ENCODE measurements at regions not wholly inside any gene's neighbourhood (a gene's known extent, or its start where the extent isn't known, plus 50 kb on each side); places are given as distances from the start of the nearest gene placed in this dataset.
"Not testable (repeated sequence)": the region's sequence is repeated elsewhere in the genome, so short reads cannot be mapped to it uniquely, and the experiment has no call there.

DNA sequence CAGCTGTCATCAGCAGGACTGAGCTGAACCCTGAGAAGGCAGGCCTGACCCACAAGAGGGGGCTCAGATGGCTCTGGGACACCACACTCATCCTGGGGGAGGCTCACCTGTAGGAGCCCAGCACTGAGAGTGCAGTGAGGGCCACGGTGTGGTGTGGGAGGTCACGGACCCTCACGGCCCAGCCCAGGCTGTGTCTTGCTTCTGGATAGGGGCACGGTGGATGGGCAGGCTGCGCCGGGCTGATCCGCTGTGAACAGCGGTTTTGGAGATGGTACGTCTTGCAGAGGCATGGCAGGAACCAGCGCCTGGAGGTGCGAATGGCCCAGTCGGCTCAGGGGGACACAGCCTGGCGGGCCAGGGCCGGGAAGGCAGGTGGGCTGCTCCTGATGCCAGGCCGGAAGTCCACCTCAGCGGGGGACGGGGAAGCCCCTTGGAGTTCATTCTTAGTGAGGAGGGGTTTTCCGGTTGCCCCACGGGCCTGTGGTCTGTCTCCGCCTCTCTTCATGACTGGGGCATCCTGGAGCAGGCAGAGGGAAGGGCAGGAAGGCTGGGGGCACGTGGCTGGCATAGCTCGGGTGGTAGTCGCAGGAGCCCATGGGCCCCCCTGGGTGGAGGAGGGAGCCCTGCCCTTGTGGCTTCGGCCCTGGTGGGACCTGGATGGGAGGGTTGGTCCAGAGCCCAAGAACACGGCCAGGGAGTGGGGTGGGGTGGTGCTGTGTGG is 112.5 kb downstream of the UNCX start:
- Histone ChIP-seq H3K4me3 (ENCODE audit: low read length) (no peak overlapping the region), H2AFZ (ENCODE audit: low read depth, low read length) (no peak overlapping the region), H3K4me1 (ENCODE audit: insufficient read depth, low read length) (no peaks in the 10 kb centered on the region), H3K36me3 (ENCODE audit: insufficient read depth, low read length) (no peaks in the 10 kb centered on the region), H3K27me3 (ENCODE audit: insufficient read depth, low read length) (peaks cover 34% of the 10 kb centered on the region), H3K9me3 (ENCODE audit: low read length) (no peaks in the 10 kb centered on the region)

DNA sequence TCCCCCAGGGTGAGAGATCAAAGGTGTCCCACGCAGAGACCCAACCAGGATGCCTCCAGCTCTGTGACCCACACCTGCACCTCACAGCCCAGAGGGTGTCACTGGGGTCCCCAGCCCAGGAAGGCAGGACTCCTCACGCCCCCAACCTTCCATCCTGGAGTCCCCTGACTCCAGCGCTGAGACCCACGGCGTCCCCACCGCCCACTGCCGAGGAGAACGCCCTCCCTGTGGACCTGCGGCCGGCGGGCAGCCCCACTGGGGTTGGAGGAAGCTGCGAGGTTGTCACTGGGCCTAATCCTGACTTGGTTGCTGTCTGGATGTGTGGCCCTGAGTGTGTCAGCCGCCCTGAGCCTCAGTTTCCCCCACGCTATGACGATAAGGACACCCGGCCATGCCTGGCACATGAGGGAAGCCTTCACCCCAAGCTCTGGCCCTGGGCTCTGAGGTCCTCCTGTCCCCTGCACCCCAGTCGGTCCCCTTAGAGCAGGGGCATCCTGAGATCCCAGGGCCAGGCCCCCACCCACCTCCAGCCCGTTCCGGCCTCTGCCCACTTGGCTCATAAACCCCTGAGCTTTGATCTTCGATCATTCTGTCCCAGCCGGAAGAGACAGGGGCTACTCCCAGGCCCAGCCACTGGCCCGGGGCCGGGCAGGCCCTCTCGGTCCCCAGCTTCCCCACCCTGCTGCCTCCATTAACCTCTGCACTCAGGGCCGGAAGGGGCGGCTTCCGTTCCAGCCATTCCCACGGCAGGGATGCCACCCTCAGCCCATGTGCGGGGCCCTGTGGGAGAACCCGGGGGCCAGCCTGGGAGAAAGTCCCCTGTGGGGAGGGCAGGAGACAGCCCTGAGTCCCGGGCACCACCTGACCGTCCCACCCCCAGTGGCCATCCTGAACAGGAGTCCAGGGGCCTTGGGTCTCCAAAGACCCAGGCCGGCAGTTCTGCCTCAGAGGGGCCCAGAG is 113.2 kb downstream of the MICALL2 start:
- Histone ChIP-seq H3K4me1 (ENCODE audit: insufficient read depth, low read length) (no peaks in the 10 kb centered on the region), H3K9me3 (ENCODE audit: low read length) (no peaks in the 10 kb centered on the region)

DNA sequence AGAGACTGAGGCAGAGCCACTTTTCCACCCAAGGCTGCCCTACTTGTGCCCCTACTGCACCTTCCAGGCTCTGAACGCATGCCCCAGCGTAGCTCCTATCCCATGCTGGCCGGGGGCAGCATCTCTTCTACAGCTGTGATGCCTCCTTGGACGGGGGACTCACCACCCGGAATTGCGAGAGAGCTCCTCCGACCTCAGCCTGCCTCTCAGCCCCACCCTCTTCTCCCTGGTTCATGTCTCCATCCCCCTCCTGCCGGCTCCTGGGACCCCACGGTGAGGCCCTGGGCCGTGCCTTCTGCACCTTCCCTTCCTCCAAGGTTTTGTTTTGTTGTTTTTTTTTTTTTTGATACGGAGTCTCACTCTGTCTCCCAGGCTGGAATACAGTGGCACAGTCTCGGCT is 112.4 kb downstream of the MICALL2 start:
- Histone ChIP-seq H3K9me3 (ENCODE audit: low read length) (no peaks in the 10 kb centered on the region), H3K36me3 (ENCODE audit: insufficient read depth, low read length) (no peaks in the 10 kb centered on the region), H3K27me3 (ENCODE audit: insufficient read depth, low read length) (peaks cover 35% of the 10 kb centered on the region), H3K4me3 (ENCODE audit: low read length) (no peak overlapping the region), H3K4me1 (ENCODE audit: insufficient read depth, low read length) (no peaks in the 10 kb centered on the region), H2AFZ (ENCODE audit: low read depth, low read length) (no peak overlapping the region)

More for the DNA sequence above, 113.2 kb downstream of the MICALL2 start:
- Histone ChIP-seq H3K27me3 (ENCODE audit: insufficient read depth, low read length) (peaks cover 31% of the 10 kb centered on the region), H2AFZ (ENCODE audit: low read depth, low read length) (no peak overlapping the region), H3K36me3 (ENCODE audit: insufficient read depth, low read length) (no peaks in the 10 kb centered on the region), H3K4me3 (ENCODE audit: low read length) (no peak overlapping the region)

DNA sequence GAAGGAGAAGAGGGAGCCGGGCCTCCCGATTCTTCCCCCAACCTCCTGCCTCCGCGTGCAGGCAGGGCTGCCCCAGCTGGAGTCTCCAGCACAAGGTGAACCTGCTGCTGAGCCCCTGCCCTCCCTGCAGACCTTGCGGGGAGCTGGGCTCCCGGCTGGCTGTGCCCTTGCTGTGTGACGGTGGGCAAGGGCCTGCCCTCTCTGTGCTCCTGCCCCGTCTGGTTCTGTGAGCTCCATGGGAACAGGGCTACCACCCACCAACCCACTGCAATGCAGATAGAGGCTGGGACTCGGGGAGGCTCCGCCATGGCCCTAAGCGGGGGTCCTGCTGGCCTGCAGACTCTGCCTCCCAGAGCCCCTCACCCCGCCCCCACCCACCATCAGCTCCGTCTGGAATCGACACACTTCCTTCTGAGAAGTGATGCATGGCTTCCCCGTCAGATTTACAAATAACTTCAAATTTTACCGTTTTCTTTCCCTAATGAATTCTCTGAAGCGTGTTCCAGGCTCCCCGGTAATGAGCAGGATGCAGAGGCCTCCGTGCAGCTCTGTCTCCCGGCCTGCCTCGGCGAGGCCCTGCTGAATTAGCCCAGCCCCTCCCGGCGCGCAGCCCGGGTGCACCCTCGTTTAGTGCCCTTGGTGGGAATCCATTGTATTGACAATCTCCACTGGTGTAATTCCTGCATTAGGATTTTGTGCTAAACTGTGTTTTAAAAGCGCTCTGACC is 111.0 kb downstream of the MICALL2 start:
- H3K27me3 ChIP-seq (ENCODE audit: insufficient read depth, low read length) = peaks cover 42% of the 10 kb centered on the region
- H3K4me3 ChIP-seq (ENCODE audit: low read length) = no peak overlapping the region
- H3K9me3 ChIP-seq (ENCODE audit: low read length) = no peaks in the 10 kb centered on the region
- H3K36me3 ChIP-seq (ENCODE audit: insufficient read depth, low read length) = no peaks in the 10 kb centered on the region
- no peaks in the 10 kb centered on the region for H3K4me1 ChIP-seq (ENCODE audit: insufficient read depth, low read length)
- H2AFZ ChIP-seq (ENCODE audit: low read depth, low read length) = no peak overlapping the region

DNA sequence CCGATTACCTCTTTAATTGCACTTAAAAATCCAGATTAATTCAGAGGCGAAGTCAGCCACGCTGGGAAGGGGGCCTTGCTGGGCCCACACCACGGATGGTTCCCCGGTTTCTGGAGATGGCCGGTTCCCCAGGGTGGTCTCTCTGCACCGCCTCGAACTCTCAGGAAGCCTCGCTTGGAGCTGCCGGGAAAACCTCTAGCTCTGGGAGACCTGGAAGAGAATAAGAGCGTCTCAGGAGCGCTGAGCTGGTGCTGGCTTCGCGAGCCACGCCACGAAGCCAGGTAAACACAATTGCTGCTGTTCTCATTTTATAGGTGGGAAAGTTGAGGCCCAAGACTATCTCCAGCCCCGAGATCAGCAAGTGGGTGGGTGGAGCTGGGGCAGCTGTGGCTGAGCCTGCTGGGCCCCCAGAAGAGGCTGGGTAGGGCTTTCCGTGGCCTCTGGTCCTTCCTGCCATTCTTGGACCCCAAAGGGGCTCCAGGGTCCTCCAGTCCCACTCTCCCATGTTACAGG is 110.4 kb downstream of the MICALL2 start:
- H3K4me1 ChIP-seq (ENCODE audit: insufficient read depth, low read length) = no peaks in the 10 kb centered on the region
- H3K4me3 ChIP-seq (ENCODE audit: low read length) = no peak overlapping the region
- H2AFZ ChIP-seq (ENCODE audit: low read depth, low read length) = no peak overlapping the region
- no peaks in the 10 kb centered on the region for H3K9me3 ChIP-seq (ENCODE audit: low read length)
- H3K27me3 ChIP-seq (ENCODE audit: insufficient read depth, low read length) = peaks cover 42% of the 10 kb centered on the region
- no peaks in the 10 kb centered on the region for H3K36me3 ChIP-seq (ENCODE audit: insufficient read depth, low read length)

DNA sequence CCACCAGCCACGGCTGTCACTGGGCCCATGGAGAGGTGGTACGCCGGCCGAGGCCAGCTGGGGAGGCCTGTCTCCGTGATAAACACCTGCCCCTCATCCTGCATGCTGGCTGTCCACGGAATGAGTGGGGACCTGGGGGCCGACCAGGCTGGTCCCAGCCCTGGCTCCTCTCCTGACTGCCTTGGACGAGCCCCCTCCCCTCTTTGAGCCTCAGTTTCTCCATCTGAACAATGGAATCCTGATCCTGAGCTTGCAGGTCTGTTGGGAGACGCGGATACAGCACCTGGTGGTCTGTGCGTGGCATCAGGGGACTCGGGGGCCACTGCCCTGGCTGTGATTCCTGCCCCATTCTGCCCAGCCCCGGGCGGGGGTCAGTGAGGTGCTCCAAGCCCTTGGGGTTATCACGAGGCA is 109.9 kb downstream of the MICALL2 start:
- Histone ChIP-seq H3K36me3 (ENCODE audit: insufficient read depth, low read length) (no peaks in the 10 kb centered on the region), H3K4me3 (ENCODE audit: low read length) (no peak overlapping the region), H3K27me3 (ENCODE audit: insufficient read depth, low read length) (peaks cover 47% of the 10 kb centered on the region)

DNA sequence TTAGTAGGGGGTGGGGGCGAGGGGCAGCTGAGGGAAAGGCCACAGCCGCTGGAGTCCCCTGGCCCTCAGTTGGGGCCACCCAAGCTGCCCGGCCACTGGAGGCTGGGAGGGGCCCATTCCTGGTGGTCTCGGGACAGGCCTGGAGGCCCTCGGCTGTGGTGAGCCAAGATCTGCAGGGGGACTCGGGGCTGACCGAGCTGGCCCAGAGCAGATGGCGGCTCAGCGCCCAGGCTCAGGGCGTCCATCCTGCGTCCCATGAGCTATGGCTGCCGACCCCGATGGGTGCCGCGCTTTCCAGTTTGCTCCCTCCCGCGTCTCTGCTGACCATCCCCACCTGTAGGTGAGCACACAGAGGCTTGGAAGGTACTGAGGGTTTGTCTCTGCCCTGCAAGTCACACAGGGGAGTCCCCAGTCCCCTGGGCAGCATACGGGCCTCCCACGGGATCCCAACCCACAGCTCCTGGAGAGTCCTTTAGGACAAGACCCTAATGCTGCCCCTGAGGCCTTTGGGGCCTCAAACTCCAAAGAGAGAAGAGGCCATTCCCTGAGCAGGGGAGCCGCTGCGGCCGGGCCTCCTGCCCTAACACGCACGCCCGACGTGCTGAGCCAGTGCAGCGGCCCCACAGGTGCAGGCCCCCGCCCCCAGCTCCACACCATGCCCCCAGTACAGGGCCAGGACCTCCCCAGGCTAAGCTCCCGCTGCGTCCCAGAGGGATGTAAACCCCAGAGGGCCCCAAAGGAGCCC is 107.2 kb downstream of the MICALL2 start:
- Histone ChIP-seq H2AFZ (ENCODE audit: low read depth, low read length) (no peak overlapping the region), H3K36me3 (ENCODE audit: insufficient read depth, low read length) (no peaks in the 10 kb centered on the region), H3K9me3 (ENCODE audit: low read length) (no peaks in the 10 kb centered on the region), H3K27me3 (ENCODE audit: insufficient read depth, low read length) (peaks cover 48% of the 10 kb centered on the region), H3K4me1 (ENCODE audit: insufficient read depth, low read length) (peaks cover 5% of the 10 kb centered on the region), H3K4me3 (ENCODE audit: low read length) (no peak overlapping the region)

More for the DNA sequence above, 109.9 kb downstream of the MICALL2 start:
- Histone ChIP-seq H3K9me3 (ENCODE audit: low read length) (no peaks in the 10 kb centered on the region), H2AFZ (ENCODE audit: low read depth, low read length) (no peak overlapping the region), H3K4me1 (ENCODE audit: insufficient read depth, low read length) (no peaks in the 10 kb centered on the region)

DNA sequence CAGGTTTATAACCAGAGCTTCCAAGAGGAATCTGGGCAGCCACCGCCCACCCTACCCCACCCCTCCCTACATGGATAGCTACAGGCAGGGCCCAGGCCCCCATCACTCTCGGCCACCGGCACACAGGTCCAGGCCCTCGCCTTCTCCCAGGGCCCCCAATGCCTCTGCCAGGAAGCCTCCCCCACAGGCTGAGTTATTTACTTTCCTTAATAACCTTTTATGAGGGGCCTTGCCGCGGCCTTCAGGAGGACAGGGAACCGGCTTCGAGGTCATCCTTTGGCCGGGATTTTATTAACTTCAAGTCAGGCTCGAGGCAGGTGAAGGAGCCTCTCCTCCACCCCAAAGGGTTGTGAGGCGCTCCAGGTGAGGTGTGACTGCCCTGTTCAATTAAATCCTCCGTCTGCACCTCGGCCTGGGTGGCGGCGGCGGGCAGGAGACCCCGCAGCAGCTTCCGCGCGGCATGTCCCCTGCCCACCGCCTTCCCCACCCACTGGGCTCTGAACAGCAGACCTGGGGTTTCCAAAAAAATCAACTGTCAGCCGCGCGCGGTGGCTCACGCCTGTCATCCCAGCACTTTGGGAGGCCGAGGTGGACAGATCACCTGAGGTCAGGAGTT is 106.5 kb downstream of the MICALL2 start:
- H2AFZ ChIP-seq (ENCODE audit: low read depth, low read length) = no peak overlapping the region
- no peaks in the 10 kb centered on the region for H3K9me3 ChIP-seq (ENCODE audit: low read length)
- H3K27me3 ChIP-seq (ENCODE audit: insufficient read depth, low read length) = peaks cover 45% of the 10 kb centered on the region
- peaks cover 5% of the 10 kb centered on the region for H3K4me1 ChIP-seq (ENCODE audit: insufficient read depth, low read length)
- no peak overlapping the region for H3K4me3 ChIP-seq (ENCODE audit: low read length)
- H3K36me3 ChIP-seq (ENCODE audit: insufficient read depth, low read length) = no peaks in the 10 kb centered on the region

DNA sequence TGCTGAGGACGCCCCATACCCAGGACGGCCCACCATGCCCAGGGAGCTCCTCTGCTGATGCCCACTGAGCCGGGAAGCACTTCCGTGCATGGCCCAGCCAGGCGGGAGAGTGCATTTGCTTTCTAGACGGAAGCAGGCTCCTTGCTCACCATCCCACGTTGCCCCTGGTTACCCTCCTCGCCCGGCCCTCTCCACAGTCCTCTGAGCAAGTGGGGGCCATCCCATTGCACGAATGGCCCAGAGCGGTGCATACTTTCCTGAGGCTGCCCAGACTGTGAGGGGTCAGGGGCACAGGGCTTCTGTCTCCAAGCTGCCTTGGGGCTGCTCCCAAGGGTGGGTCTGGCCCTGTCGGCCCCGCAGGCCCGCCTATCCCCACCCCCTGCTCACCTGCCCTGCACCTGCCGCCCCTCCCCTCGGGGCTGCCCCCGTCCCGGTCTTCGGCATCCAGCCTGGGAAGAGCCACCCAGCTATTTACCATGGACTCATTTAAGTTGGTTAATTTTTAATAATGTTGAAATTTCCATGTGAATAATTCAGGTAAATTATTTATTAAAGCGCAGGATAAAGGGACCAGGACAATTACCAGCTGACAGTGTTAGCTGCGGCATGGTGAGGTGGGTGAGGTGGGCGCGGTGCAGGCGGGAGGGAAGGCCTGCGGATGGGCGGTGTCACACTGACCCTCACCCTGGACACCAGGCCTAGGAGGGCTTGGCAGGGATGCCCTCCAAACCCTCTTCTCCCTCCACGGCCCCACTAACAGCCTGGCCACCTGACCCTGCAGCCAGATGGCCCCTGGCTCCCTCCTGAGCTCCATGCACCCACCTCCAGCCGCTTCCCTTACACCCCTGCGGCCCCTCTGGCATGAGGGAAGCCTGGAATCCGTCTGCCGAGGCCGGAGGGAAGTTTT is 104.4 kb downstream of the MICALL2 start:
- H3K4me3 ChIP-seq (ENCODE audit: low read length) = no peak overlapping the region
- no peak overlapping the region for H2AFZ ChIP-seq (ENCODE audit: low read depth, low read length)
- no peaks in the 10 kb centered on the region for H3K36me3 ChIP-seq (ENCODE audit: insufficient read depth, low read length)
- H3K4me1 ChIP-seq (ENCODE audit: insufficient read depth, low read length) = peaks cover 5% of the 10 kb centered on the region
- peaks cover 28% of the 10 kb centered on the region for H3K27me3 ChIP-seq (ENCODE audit: insufficient read depth, low read length)
- H3K9me3 ChIP-seq (ENCODE audit: low read length) = no peaks in the 10 kb centered on the region

DNA sequence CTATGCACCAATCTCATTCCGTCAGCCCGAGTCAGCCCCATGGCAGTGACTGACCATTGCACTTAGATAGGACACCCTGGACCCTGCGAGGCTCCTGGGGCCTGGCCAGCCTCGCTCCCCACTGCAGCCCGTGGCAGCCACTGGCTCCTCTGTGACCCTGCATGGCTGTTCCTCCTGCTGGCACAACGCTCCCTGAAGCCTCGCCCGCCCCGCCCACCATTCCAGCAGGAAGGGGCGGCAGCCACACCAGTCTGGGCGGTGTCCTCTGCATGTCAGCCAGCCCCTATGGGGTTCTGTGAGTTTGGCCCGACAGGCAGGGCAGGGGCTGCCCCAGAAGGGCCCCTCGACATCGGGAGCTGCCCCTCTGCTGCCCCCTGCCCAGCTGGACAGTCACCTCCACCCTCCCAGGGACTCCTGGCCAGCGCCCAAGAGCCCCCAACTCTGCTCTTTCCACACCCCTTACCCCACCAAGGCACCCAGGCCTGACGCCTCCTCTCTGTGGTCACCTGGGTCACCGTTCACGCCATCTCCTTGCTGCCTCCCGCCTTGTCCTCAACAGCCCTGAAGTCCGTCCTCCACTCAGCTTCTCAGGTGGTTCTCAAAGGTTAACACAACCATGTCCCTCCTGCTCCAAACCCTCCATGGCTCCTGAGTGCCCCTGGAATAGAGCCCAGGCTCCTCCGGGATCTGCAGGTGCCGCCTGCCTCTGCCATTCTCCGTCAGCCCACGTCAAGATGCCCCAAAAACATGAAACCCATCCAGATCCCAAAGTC is 103.5 kb downstream of the MICALL2 start:
- H2AFZ ChIP-seq (ENCODE audit: low read depth, low read length) = no peak overlapping the region
- no peak overlapping the region for H3K4me3 ChIP-seq (ENCODE audit: low read length)
- H3K27me3 ChIP-seq (ENCODE audit: insufficient read depth, low read length) = peaks cover 28% of the 10 kb centered on the region
- peaks cover 5% of the 10 kb centered on the region for H3K4me1 ChIP-seq (ENCODE audit: insufficient read depth, low read length)
- no peaks in the 10 kb centered on the region for H3K9me3 ChIP-seq (ENCODE audit: low read length)
- H3K36me3 ChIP-seq (ENCODE audit: insufficient read depth, low read length) = no peaks in the 10 kb centered on the region

DNA sequence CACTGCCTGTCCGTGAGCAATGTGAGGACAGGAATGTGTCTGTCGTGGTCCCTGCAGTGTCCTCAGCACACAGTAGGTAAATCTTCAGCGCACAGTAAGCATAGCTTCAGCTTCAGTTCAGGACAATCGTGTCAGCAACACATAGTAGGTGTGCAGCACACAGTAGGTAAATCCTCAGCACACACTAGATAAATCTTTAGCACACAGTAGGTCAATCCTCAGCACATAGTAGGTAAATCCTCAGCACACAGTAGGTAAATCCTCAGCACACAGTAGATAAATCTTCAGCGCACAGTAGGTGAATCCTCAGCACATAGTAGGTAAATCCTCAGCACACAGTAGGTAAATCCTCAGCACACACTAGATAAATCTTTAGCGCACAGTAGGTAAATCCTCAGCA is 102.4 kb downstream of the MICALL2 start:
- not testable (repeated sequence) for H3K9me3 ChIP-seq (ENCODE audit: low read length); H3K4me3 ChIP-seq (ENCODE audit: low read length)
- peaks cover 33% of the 10 kb centered on the region for H3K27me3 ChIP-seq (ENCODE audit: insufficient read depth, low read length)

More for the DNA sequence above, 102.4 kb downstream of the MICALL2 start:
- not testable (repeated sequence) for H3K4me1 ChIP-seq (ENCODE audit: insufficient read depth, low read length); H3K36me3 ChIP-seq (ENCODE audit: insufficient read depth, low read length); H2AFZ ChIP-seq (ENCODE audit: low read depth, low read length)
